ENCODE measurements at regions not wholly inside any gene's neighbourhood (a gene's known extent, or its start where the extent isn't known, plus 50 kb on each side); places are given as distances from the start of the nearest gene placed in this dataset.

- no peak overlapping the region for H3K4me3 ChIP-seq (replicated peaks in 1 of 4; ENCODE audit: control extremely low read depth in 1 of 4, insufficient read depth in 1 of 4, low read depth in 3 of 4, low read length in 4 of 4)
- H3K36me3 ChIP-seq (ENCODE audit: control insufficient read depth, insufficient read depth, low read length), result no peaks in the 10 kb centered on the region
- no peaks in the 10 kb centered on the region for H3K9me3 ChIP-seq (ENCODE audit: control insufficient read depth, insufficient read depth, low read depth, low read length)
- no peak overlapping the region for H3K4me2 ChIP-seq (ENCODE audit: extremely low read depth, insufficient read depth, low read length)
- no peaks in the 10 kb centered on the region for H3K79me2 ChIP-seq (ENCODE audit: control insufficient read depth, insufficient read depth, low read length)
- no peak for DNase-seq (ENCODE audit: low read depth in 2 of 2)
- no peak overlapping the region for H2AFZ ChIP-seq (ENCODE audit: low read length)
- no peaks in the 10 kb centered on the region for H3K4me1 ChIP-seq (ENCODE audit: control insufficient read depth, extremely low read depth, insufficient read depth, low read length)
- no peak overlapping the region for H3K27ac ChIP-seq (ENCODE audit: insufficient read depth, low read length)
- no peaks in the 10 kb centered on the region for H3K27me3 ChIP-seq (ENCODE audit: control insufficient read depth, insufficient read depth, low read length)
- H4K20me1 ChIP-seq (ENCODE audit: control insufficient read depth, extremely low read depth, insufficient read depth, low read length), result no peaks in the 10 kb centered on the region
- no peak for TF ChIP-seq EZH2 (IDR thresholded peaks at IDR 0.05; ENCODE audit: low read length, missing control alignments)
- no peak for TF ChIP-seq CTCF (conservative IDR thresholded peaks at IDR 0.05 in 1 of 2, IDR thresholded peaks at IDR 0.05 in 1 of 2; ENCODE audit: low read depth in 1 of 2, low read length in 2 of 2)
- no peak overlapping the region for H3K9ac ChIP-seq (ENCODE audit: insufficient read depth, low read length)
Observed at GRCh38 chr4:45944000-45944399, 179.9 kb downstream of the GABRG1 start.

GRCh38 chr4:45939056-45939455 lies 184.8 kb downstream of the GABRG1 start:
- H3K4me3 ChIP-seq (replicated peaks in 1 of 4; ENCODE audit: control extremely low read depth in 1 of 4, insufficient read depth in 1 of 4, low read depth in 3 of 4, low read length in 4 of 4), result no peak overlapping the region
- H3K9me3 ChIP-seq (ENCODE audit: control insufficient read depth, insufficient read depth, low read depth, low read length), result no peaks in the 10 kb centered on the region
- TF ChIP-seq EZH2 (IDR thresholded peaks at IDR 0.05; ENCODE audit: low read length, missing control alignments) (no peak), CTCF (conservative IDR thresholded peaks at IDR 0.05 in 1 of 2, IDR thresholded peaks at IDR 0.05 in 1 of 2; ENCODE audit: low read depth in 1 of 2, low read length in 2 of 2) (no peak)
- H3K4me2 ChIP-seq (ENCODE audit: extremely low read depth, insufficient read depth, low read length), result no peak overlapping the region
- no peaks in the 10 kb centered on the region for H4K20me1 ChIP-seq (ENCODE audit: control insufficient read depth, extremely low read depth, insufficient read depth, low read length)
- H3K27ac ChIP-seq (ENCODE audit: insufficient read depth, low read length), result no peak overlapping the region
- no peak for DNase-seq (ENCODE audit: low read depth in 2 of 2)
- H3K27me3 ChIP-seq (ENCODE audit: control insufficient read depth, insufficient read depth, low read length), result no peaks in the 10 kb centered on the region
- no peak overlapping the region for H2AFZ ChIP-seq (ENCODE audit: low read length)
- no peaks in the 10 kb centered on the region for H3K79me2 ChIP-seq (ENCODE audit: control insufficient read depth, insufficient read depth, low read length)
- H3K4me1 ChIP-seq (ENCODE audit: control insufficient read depth, extremely low read depth, insufficient read depth, low read length), result no peaks in the 10 kb centered on the region
- H3K9ac ChIP-seq (ENCODE audit: insufficient read depth, low read length), result no peak overlapping the region
- no peaks in the 10 kb centered on the region for H3K36me3 ChIP-seq (ENCODE audit: control insufficient read depth, insufficient read depth, low read length)

- Histone ChIP-seq H3K9ac (ENCODE audit: insufficient read depth, low read length) (no peak overlapping the region), H3K4me1 (ENCODE audit: control insufficient read depth, extremely low read depth, insufficient read depth, low read length) (no peaks in the 10 kb centered on the region), H3K4me2 (ENCODE audit: extremely low read depth, insufficient read depth, low read length) (no peak overlapping the region), H3K9me3 (ENCODE audit: control insufficient read depth, insufficient read depth, low read depth, low read length) (no peaks in the 10 kb centered on the region), H4K20me1 (ENCODE audit: control insufficient read depth, extremely low read depth, insufficient read depth, low read length) (no peaks in the 10 kb centered on the region), H2AFZ (ENCODE audit: low read length) (no peak overlapping the region), H3K27ac (ENCODE audit: insufficient read depth, low read length) (no peak overlapping the region), H3K36me3 (ENCODE audit: control insufficient read depth, insufficient read depth, low read length) (no peaks in the 10 kb centered on the region), H3K4me3 (replicated peaks in 1 of 4; ENCODE audit: control extremely low read depth in 1 of 4, insufficient read depth in 1 of 4, low read depth in 3 of 4, low read length in 4 of 4) (no peak overlapping the region), H3K27me3 (ENCODE audit: control insufficient read depth, insufficient read depth, low read length) (no peaks in the 10 kb centered on the region), H3K79me2 (ENCODE audit: control insufficient read depth, insufficient read depth, low read length) (no peaks in the 10 kb centered on the region)
- TF ChIP-seq EZH2 (IDR thresholded peaks at IDR 0.05; ENCODE audit: low read length, missing control alignments) (no peak), CTCF (conservative IDR thresholded peaks at IDR 0.05 in 1 of 2, IDR thresholded peaks at IDR 0.05 in 1 of 2; ENCODE audit: low read depth in 1 of 2, low read length in 2 of 2) (no peak)
- no peak for DNase-seq (ENCODE audit: low read depth in 2 of 2)
Observed at GRCh38 chr4:45931154-45931553, 192.7 kb downstream of the GABRG1 start.

Data from fibroblast of lung (primary cell).